ENCODE measurements at regions not wholly inside any gene's neighbourhood (a gene's known extent, or its start where the extent isn't known, plus 50 kb on each side); places are given as distances from the start of the nearest gene placed in this dataset.

DNA sequence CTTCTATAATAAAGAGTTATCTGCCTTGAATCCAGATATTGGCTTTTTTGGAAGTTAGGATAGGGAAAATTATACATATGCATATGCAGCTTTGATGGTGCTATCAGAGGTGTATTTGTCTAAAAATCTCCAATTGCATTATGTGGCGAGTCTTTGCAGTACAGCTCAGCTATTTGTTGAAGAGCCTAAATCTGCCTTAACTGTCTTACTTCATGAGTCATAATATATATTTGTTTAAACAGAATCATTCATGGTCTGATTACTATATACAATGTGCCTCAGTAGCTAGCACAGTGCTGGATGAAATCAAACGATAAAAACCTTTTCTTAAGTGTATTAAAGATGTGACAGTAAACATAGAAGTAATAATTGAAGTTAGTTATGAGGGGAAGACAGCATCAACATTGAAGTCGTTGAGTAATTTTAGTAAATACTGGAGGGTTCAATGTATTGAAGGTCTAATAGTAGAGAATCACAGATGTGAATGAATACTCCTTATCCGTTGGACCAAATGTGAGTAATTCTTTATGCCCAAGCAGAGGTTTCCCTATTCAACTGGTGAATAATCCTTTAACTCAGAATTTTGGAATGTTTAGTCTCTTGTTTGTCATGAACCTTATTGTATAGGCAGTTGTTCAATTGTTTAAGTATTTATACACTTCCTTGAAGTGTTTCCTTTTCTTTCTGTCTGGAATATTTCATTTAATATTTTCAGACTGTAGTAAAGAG is 74.8 kb upstream of the NAALADL2 start:
- TF ChIP-seq KLF8 (tag by site-specific recombination; IDR thresholded peaks at IDR 0.05) (no peak), ZNF214 (tag by site-specific recombination; IDR thresholded peaks at IDR 0.05; ENCODE audit: borderline replicate concordance) (no peak), MYNN (tag by site-specific recombination; IDR thresholded peaks at IDR 0.05; ENCODE audit: borderline replicate concordance) (no peak), ZBTB8A (tag by site-specific recombination; IDR thresholded peaks at IDR 0.05) (no peak), ZNF146 (tag by site-specific recombination; IDR thresholded peaks at IDR 0.05) (no peak), ZSCAN16 (tag by site-specific recombination; IDR thresholded peaks at IDR 0.05) (no peak), ZBTB20 (tag by site-specific recombination; IDR thresholded peaks at IDR 0.05) (no peak), ZNF132 (tag by site-specific recombination; IDR thresholded peaks at IDR 0.05; ENCODE audit: borderline replicate concordance) (no peak), ZNF501 (tag by site-specific recombination; IDR thresholded peaks at IDR 0.05) (no peak), ZNF302 (tag by site-specific recombination; IDR thresholded peaks at IDR 0.05; ENCODE audit: low read depth) (no peak), SCRT1 (tag by site-specific recombination; IDR thresholded peaks at IDR 0.05; ENCODE audit: borderline replicate concordance) (no peak), ZNF354C (tag by site-specific recombination; IDR thresholded peaks at IDR 0.05; ENCODE audit: borderline replicate concordance, low read depth) (no peak), KLF10 (tag by site-specific recombination; IDR thresholded peaks at IDR 0.05) (no peak), ZNF626 (tag by site-specific recombination; IDR thresholded peaks at IDR 0.05) (no peak), ZNF133 (tag by site-specific recombination; IDR thresholded peaks at IDR 0.05) (no peak)
- TF ChIP-seq, protein P1, sequence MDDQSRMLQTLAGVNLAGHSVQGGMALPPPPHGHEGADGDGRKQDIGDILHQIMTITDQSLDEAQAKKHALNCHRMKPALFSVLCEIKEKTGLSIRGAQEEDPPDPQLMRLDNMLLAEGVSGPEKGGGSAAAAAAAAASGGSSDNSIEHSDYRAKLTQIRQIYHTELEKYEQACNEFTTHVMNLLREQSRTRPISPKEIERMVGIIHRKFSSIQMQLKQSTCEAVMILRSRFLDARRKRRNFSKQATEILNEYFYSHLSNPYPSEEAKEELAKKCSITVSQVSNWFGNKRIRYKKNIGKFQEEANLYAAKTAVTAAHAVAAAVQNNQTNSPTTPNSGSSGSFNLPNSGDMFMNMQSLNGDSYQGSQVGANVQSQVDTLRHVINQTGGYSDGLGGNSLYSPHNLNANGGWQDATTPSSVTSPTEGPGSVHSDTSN (CRISPR knock-in tag; IDR thresholded peaks at IDR 0.05), result no peak
- TF ChIP-seq, protein P2, sequence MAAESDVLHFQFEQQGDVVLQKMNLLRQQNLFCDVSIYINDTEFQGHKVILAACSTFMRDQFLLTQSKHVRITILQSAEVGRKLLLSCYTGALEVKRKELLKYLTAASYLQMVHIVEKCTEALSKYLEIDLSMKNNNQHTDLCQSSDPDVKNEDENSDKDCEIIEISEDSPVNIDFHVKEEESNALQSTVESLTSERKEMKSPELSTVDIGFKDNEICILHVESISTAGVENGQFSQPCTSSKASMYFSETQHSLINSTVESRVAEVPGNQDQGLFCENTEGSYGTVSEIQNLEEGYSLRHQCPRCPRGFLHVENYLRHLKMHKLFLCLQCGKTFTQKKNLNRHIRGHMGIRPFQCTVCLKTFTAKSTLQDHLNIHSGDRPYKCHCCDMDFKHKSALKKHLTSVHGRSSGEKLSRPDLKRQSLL (tag by site-specific recombination; IDR thresholded peaks at IDR 0.05), result no peak
- TF ChIP-seq, protein P3, sequence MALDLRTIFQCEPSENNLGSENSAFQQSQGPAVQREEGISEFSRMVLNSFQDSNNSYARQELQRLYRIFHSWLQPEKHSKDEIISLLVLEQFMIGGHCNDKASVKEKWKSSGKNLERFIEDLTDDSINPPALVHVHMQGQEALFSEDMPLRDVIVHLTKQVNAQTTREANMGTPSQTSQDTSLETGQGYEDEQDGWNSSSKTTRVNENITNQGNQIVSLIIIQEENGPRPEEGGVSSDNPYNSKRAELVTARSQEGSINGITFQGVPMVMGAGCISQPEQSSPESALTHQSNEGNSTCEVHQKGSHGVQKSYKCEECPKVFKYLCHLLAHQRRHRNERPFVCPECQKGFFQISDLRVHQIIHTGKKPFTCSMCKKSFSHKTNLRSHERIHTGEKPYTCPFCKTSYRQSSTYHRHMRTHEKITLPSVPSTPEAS (tag by site-specific recombination; IDR thresholded peaks at IDR 0.05), result no peak
- POLR2A ChIA-PET, result no interaction called here
- CTCF ChIA-PET, result interaction anchor here (0.6 to 0.7 kb wide), 2 partner anchors 77 to 78 kb away, joined by 3 read pairs; no protein-coding TSS in a partner anchor

DNA sequence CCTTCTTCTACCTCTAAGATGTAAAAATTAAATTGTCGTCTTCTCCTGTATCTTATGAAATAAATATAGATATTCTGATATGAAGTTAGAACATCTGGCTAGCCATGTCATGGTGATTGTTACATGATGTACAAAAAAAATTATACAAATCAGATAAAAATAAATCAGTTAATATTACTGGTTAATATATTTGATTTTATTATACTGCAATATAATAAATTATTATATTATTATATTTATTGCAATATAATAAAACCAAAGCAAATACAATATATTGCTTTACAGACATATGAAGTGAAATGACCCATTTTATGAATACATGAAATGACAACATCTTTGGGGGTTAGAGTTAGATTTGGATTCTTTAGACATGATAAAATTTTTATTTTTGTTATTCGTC is 72.3 kb upstream of the NAALADL2 start:
- H3K27ac ChIP-seq (ENCODE audit: extremely low read depth, low read depth, low read length), result no peak overlapping the region
- H3K4me3 ChIP-seq (ENCODE audit: low read depth, low read length), result no peak overlapping the region
- no peaks in the 10 kb centered on the region for H3K36me3 ChIP-seq (ENCODE audit: control insufficient read depth in 2 of 2, insufficient read depth in 1 of 2, low read length in 2 of 2)
- ChIA-PET POLR2A (no interaction called here), CTCF (no interaction called here)
- H3K9me3 ChIP-seq (ENCODE audit: control insufficient read depth, insufficient read depth, low read depth, low read length), result no peaks in the 10 kb centered on the region
- H3K4me1 ChIP-seq (ENCODE audit: control insufficient read depth, insufficient read depth, low read length), result no peaks in the 10 kb centered on the region
- TF ChIP-seq ZBTB21 (tag by site-specific recombination; IDR thresholded peaks at IDR 0.05) (no peak), ZNF366 (tag by site-specific recombination; conservative IDR thresholded peaks at IDR 0.05) (no peak), YY2 (tag by site-specific recombination; IDR thresholded peaks at IDR 0.05) (no peak), ZNF707 (tag by site-specific recombination; IDR thresholded peaks at IDR 0.05) (no peak), ZFHX2 (tag by site-specific recombination; conservative IDR thresholded peaks at IDR 0.05) (no peak), ZBTB11 (tag by site-specific recombination; conservative IDR thresholded peaks at IDR 0.05; ENCODE audit: low read depth) (no peak)
- TF ChIP-seq, protein P3 (tag by site-specific recombination; IDR thresholded peaks at IDR 0.05), result no peak
- TF ChIP-seq, protein P4, sequence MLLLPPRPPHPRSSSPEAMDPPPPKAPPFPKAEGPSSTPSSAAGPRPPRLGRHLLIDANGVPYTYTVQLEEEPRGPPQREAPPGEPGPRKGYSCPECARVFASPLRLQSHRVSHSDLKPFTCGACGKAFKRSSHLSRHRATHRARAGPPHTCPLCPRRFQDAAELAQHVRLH (tag by site-specific recombination; IDR thresholded peaks at IDR 0.05), result no peak
- TF ChIP-seq, protein P5, sequence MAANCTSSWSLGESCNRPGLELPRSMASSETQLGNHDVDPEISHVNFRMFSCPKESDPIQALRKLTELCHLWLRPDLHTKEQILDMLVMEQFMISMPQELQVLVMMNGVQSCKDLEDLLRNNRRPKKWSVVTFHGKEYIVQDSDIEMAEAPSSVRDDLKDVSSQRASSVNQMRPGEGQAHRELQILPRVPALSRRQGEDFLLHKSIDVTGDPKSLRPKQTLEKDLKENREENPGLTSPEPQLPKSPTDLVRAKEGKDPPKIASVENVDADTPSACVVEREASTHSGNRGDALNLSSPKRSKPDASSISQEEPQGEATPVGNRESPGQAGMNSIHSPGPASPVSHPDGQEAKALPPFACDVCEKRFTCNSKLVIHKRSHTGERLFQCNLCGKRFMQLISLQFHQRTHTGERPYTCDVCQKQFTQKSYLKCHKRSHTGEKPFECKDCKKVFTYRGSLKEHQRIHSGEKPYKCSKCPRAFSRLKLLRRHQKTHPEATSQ (tag by site-specific recombination; IDR thresholded peaks at IDR 0.05), result no peak

More for the DNA sequence above, 74.8 kb upstream of the NAALADL2 start:
- Histone ChIP-seq H3K4me3 (ENCODE audit: low read depth, low read length) (no peak overlapping the region), H3K9me3 (ENCODE audit: control insufficient read depth, insufficient read depth, low read depth, low read length) (no peaks in the 10 kb centered on the region), H3K4me1 (ENCODE audit: control insufficient read depth, insufficient read depth, low read length) (no peaks in the 10 kb centered on the region), H3K36me3 (ENCODE audit: control insufficient read depth in 2 of 2, insufficient read depth in 1 of 2, low read length in 2 of 2) (no peaks in the 10 kb centered on the region), H3K27ac (ENCODE audit: extremely low read depth, low read depth, low read length) (no peak overlapping the region)

Measured in HEK293 (cell line).